Duodenal mucosa (tissue), 2 donors: ENCODE measurements at regions not wholly inside any gene's neighbourhood (a gene's known extent, or its start where the extent isn't known, plus 50 kb on each side); places are given as distances from the start of the nearest gene placed in this dataset.
"Not testable (repeated sequence)": the region's sequence is repeated elsewhere in the genome, so short reads cannot be mapped to it uniquely, and the experiment has no call there.

Source experiments
- H3K27ac ChIP-seq: one replicate; pipeline ENCODE4 v1.7.0; 2013; ENCODE audit warnings: low read depth, low read length
- H3K27me3 ChIP-seq, 2 donors: one replicate each; pipeline ENCODE4 v1.7.0; 2013; ENCODE audit warnings: low read length in 2 of 2, control low read depth in 1 of 2; ENCODE audit not compliant: insufficient read depth in 2 of 2, control insufficient read depth in 1 of 2
- H3K36me3 ChIP-seq, 2 donors: one replicate each; pipeline ENCODE4 v1.7.0; 2013; ENCODE audit warnings: low read length in 2 of 2, control low read depth in 1 of 2; ENCODE audit not compliant: insufficient read depth in 2 of 2, control insufficient read depth in 1 of 2
- H3K4me1 ChIP-seq, 2 donors: one replicate each; pipeline ENCODE4 v1.7.0; 2013; ENCODE audit warnings: low read length in 2 of 2, control low read depth in 1 of 2; ENCODE audit not compliant: insufficient read depth in 2 of 2, control insufficient read depth in 1 of 2
- H3K4me3 ChIP-seq, 2 donors: one replicate each; pipeline ENCODE4 v1.7.0; 2013; ENCODE audit warnings: low read length in 2 of 2, low read depth in 1 of 2
- H3K9ac ChIP-seq, 2 donors: one replicate each; pipeline ENCODE4 v1.7.0; 2013; ENCODE audit warnings: low read length in 2 of 2, low read depth in 1 of 2
- H3K9me3 ChIP-seq, 2 donors: one replicate each; pipeline ENCODE4 v1.7.0; 2013; ENCODE audit warnings: low read length in 2 of 2, control low read depth in 1 of 2; ENCODE audit not compliant: control insufficient read depth in 1 of 2

GRCh38 chr2:129819855-129820254 lies 159.6 kb upstream of the RAB6C start:
- H3K9ac ChIP-seq: no peak overlapping the region
- no peak overlapping the region for H3K4me3 ChIP-seq
- no peaks in the 10 kb centered on the region for H3K4me1 ChIP-seq
- peaks cover 2 to 8% of the 10 kb centered on the region in 2 donors for H3K9me3 ChIP-seq
- no peak overlapping the region for H3K27ac ChIP-seq
- H3K27me3 ChIP-seq: no peaks in the 10 kb centered on the region
- no peaks in the 10 kb centered on the region for H3K36me3 ChIP-seq

DNA sequence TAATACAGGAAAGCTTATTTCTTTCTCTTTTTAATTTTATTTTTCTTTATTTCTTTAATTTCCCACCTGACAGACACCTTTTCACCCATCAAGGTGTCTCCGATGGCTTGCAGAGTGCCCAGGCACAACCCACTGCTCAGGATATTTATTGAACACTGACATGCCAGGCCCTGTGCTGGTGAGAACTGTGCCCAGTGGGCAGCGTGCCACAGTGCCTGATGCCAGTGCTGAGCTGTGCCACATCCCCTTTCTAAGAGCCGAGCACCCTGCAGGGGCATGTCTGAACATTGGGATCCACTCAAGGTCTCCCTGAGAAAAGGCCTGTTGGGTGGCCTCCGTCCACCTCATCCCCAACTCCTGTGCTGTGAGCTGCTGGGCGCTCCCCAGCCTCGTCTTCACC lies 158.6 kb upstream of the RAB6C start:
- H3K9me3 ChIP-seq: peaks cover 0 to 2% of the 10 kb centered on the region in 2 donors
- no peaks in the 10 kb centered on the region for H3K27me3 ChIP-seq
- H3K36me3 ChIP-seq: no peaks in the 10 kb centered on the region
- H3K4me3 ChIP-seq: no peak overlapping the region
- no peaks in the 10 kb centered on the region for H3K4me1 ChIP-seq
- H3K9ac ChIP-seq: no peak overlapping the region
- H3K27ac ChIP-seq: no peak overlapping the region

- H3K4me3 ChIP-seq: no peak overlapping the region
- H3K27ac ChIP-seq: no peak overlapping the region
- H3K4me1 ChIP-seq: no peaks in the 10 kb centered on the region
- no peaks in the 10 kb centered on the region for H3K36me3 ChIP-seq
- no peaks in the 10 kb centered on the region for H3K9me3 ChIP-seq
- no peak overlapping the region for H3K9ac ChIP-seq
- no peaks in the 10 kb centered on the region for H3K27me3 ChIP-seq
Measured at GRCh38 chr2:129821445-129821844, 158.0 kb upstream of the RAB6C start.

- Histone ChIP-seq H3K9ac (no peak overlapping the region), H3K4me1 (no peaks in the 10 kb centered on the region)
Measured at GRCh38 chr2:129823044-129823443, 156.4 kb upstream of the RAB6C start.

DNA sequence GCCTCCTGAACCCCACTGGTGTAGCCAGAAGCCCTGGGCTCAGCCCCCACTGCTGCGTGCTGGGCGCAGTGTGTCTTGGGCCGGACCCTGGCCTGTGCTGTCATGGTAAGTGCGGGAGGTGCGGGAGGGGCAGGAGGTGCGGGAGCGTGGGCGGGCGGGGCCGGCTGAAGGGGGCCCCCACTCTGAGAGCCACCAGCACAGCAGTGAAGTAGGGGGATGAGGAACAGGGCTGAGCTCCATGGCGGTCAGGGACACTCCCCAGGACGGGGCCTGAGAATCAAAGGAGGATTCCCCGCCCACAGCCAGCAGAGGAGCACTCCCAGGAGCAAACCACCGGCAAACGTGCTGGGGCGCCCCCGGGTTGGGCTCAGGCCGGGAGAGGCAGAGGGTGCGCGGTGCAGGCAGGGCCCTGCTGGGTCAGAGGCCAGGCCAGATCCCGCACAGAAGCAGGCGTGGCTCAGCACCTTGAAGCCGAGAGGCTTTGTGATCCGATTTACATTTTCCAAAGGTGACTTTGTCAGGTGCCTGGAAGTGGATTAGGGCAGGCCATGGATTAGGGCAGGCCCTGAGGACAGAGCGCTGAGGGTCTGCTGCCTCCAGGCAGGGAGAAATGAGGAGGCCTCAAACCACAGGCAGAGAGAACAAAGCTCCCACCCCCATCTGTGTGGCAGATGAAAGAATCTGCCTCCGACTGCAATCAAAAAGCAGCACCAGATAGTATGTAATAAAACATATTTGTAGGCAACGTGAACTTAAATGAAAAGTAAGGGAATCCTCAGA lies 152.0 kb upstream of the RAB6C start:
- H3K9ac ChIP-seq: no peak overlapping the region
- H3K27ac ChIP-seq: no peak overlapping the region
- no peaks in the 10 kb centered on the region for H3K4me1 ChIP-seq
- no peaks in the 10 kb centered on the region for H3K27me3 ChIP-seq
- no peak overlapping the region for H3K4me3 ChIP-seq
- no peaks in the 10 kb centered on the region for H3K36me3 ChIP-seq
- peaks cover 0 to 5% of the 10 kb centered on the region in 2 donors for H3K9me3 ChIP-seq

More at GRCh38 chr2:129823044-129823443, 156.4 kb upstream of the RAB6C start:
- no peaks in the 10 kb centered on the region for H3K36me3 ChIP-seq
- no peak overlapping the region for H3K4me3 ChIP-seq
- no peaks in the 10 kb centered on the region for H3K9me3 ChIP-seq
- no peaks in the 10 kb centered on the region for H3K27me3 ChIP-seq
- H3K27ac ChIP-seq: no peak overlapping the region

GRCh38 chr2:129828792-129829191 lies 150.7 kb upstream of the RAB6C start:
- no peak overlapping the region for H3K4me3 ChIP-seq
- no peaks in the 10 kb centered on the region for H3K4me1 ChIP-seq
- no peaks in the 10 kb centered on the region for H3K36me3 ChIP-seq
- no peak overlapping the region for H3K27ac ChIP-seq
- H3K9me3 ChIP-seq: peaks cover 0 to 5% of the 10 kb centered on the region in 2 donors
- no peaks in the 10 kb centered on the region for H3K27me3 ChIP-seq
- H3K9ac ChIP-seq: no peak overlapping the region

- H3K27me3 ChIP-seq: no peaks in the 10 kb centered on the region
- no peaks in the 10 kb centered on the region for H3K4me1 ChIP-seq
- H3K9ac ChIP-seq: no peak overlapping the region
- H3K4me3 ChIP-seq: no peak overlapping the region
- H3K36me3 ChIP-seq: no peaks in the 10 kb centered on the region
- H3K27ac ChIP-seq: no peak overlapping the region
- peaks cover 0 to 5% of the 10 kb centered on the region in 2 donors for H3K9me3 ChIP-seq
Measured at GRCh38 chr2:129829588-129829987, 149.9 kb upstream of the RAB6C start.

GRCh38 chr2:129831018-129831417 lies 148.4 kb upstream of the RAB6C start:
- no peaks in the 10 kb centered on the region for H3K36me3 ChIP-seq
- H3K4me3 ChIP-seq: no peak overlapping the region
- H3K4me1 ChIP-seq: no peaks in the 10 kb centered on the region
- no peak overlapping the region for H3K9ac ChIP-seq
- peaks cover 0 to 5% of the 10 kb centered on the region in 2 donors for H3K9me3 ChIP-seq
- H3K27ac ChIP-seq: no peak overlapping the region
- no peaks in the 10 kb centered on the region for H3K27me3 ChIP-seq

- H3K4me1 ChIP-seq, H3K4me3 ChIP-seq, H3K9me3 ChIP-seq, H3K9ac ChIP-seq, H3K36me3 ChIP-seq, H3K27ac ChIP-seq, H3K27me3 ChIP-seq: not testable (repeated sequence)
Measured at GRCh38 chr2:129833465-129833864, 146.0 kb upstream of the RAB6C start.

GRCh38 chr2:129847043-129847442 lies 132.4 kb upstream of the RAB6C start:
- Histone ChIP-seq H3K9me3 (no peaks in the 10 kb centered on the region), H3K4me3 (no peak overlapping the region), H3K9ac (no peak overlapping the region), H3K27me3 (no peaks in the 10 kb centered on the region), H3K4me1 (no peaks in the 10 kb centered on the region), H3K27ac (no peak overlapping the region), H3K36me3 (no peaks in the 10 kb centered on the region)
